K562 (cell line): ENCODE measurements at regions not wholly inside any gene's neighbourhood (a gene's known extent, or its start where the extent isn't known, plus 50 kb on each side); places are given as distances from the start of the nearest gene placed in this dataset.

Experiments
- ATF3 ChIP-seq, 2 experiments: fragments of 450-650 bp in 1 of 2; sonication (generic) in 1 of 2; formaldehyde crosslinking in 1 of 2; IDR thresholded peaks in 1 of 2; conservative IDR thresholded peaks in 1 of 2; 2 replicates each; pipeline versions ENCODE4 v1.6.1 to v1.8.1; 2016 to 2023; ENCODE audit warnings: mild to moderate bottlenecking in 2 of 2, moderate library complexity in 2 of 2, inconsistent platforms in 1 of 2, missing genetic modification reagents in 1 of 2
- BCL6 ChIP-seq: fragments of 250-450 bp; sonication (Bioruptor Pico); IDR thresholded peaks from 2 replicates; pipeline ENCODE4 v1.4.0; 2020
- CBX5 ChIP-seq: IDR thresholded peaks from 2 replicates; pipeline ENCODE4 v1.6.1; 2014; ENCODE audit warnings: low read depth, borderline replicate concordance
- DLX4 ChIP-seq: fragments of 250-450 bp; sonication (Bioruptor Pico); IDR thresholded peaks from 2 replicates; pipeline ENCODE4 v1.6.1; 2021; ENCODE audit warnings: mild to moderate bottlenecking
- DNMT1 ChIP-seq: fragments of 450-650 bp; IDR thresholded peaks from 2 replicates; pipeline ENCODE4 v1.6.1; 2016; ENCODE audit warnings: antibody characterized with exemption, mild to moderate bottlenecking
- E2F1 ChIP-seq: sonication (generic); formaldehyde crosslinking; IDR thresholded peaks from 2 replicates; pipeline ENCODE4 v1.8.1; 2023; ENCODE audit warnings: mild to moderate bottlenecking, missing genetic modification reagents, moderate library complexity
- FOXJ2 ChIP-seq: fragments of 200-800 bp; sonication (Bioruptor generic); IDR thresholded peaks from 2 replicates; pipeline ENCODE4 v1.6.1; 2016; ENCODE audit warnings: missing genetic modification characterization, missing compliant biosample characterization
- FOXJ3 ChIP-seq: sonication (generic); formaldehyde crosslinking; IDR thresholded peaks from 2 replicates; pipeline ENCODE4 v1.4.0; 2020; ENCODE audit warnings: mild to moderate bottlenecking, missing genetic modification reagents
- FOXK1 ChIP-seq: sonication (generic); formaldehyde crosslinking; IDR thresholded peaks from 2 replicates; pipeline ENCODE4 v1.8.0; 2022; ENCODE audit warnings: missing genetic modification reagents, mild to moderate bottlenecking, borderline replicate concordance
- HOXB6 ChIP-seq: fragments of 250-450 bp; sonication (Bioruptor Pico); IDR thresholded peaks from 2 replicates; pipeline ENCODE4 v1.5.1; 2022; ENCODE audit warnings: mild to moderate bottlenecking, borderline replicate concordance
- ID3 ChIP-seq, 2 experiments: fragments of 250-450 bp in 1 of 2; fragments of 450-650 bp in 1 of 2; sonication (Bioruptor Pico) in 1 of 2; IDR thresholded peaks; 2 replicates each; pipeline versions ENCODE4 v1.6.1 to v1.8.0; 2016 to 2021; ENCODE audit warnings: mild to moderate bottlenecking in 2 of 2, moderate library complexity in 2 of 2, missing compliant biosample characterization in 1 of 2, missing genetic modification characterization in 1 of 2
- NFE2 ChIP-seq: IDR thresholded peaks from 2 replicates; pipeline ENCODE4 v1.6.1; 2014; ENCODE audit warnings: antibody characterized with exemption, low read depth
- PREB ChIP-seq: sonication (generic); formaldehyde crosslinking; IDR thresholded peaks from 2 replicates; pipeline ENCODE4 v1.8.1; 2023; ENCODE audit warnings: mild to moderate bottlenecking, missing genetic modification reagents
- SNRNP70 ChIP-seq: fragments of 200-400 bp; formaldehyde crosslinking; optimal IDR thresholded peaks from 2 replicates; pipeline ENCODE3; 2017; ENCODE audit warnings: low read depth, low read length
- SOX6 ChIP-seq: fragments of 450-650 bp; IDR thresholded peaks from 2 replicates; pipeline ENCODE4 v1.6.1; 2014; ENCODE audit warnings: mild to moderate bottlenecking
- TFAP4 ChIP-seq: sonication (generic); formaldehyde crosslinking; IDR thresholded peaks from 2 replicates; pipeline ENCODE4 v1.8.0; 2022; ENCODE audit warnings: missing genetic modification reagents, mild to moderate bottlenecking, moderate library complexity, borderline replicate concordance
- USF1 ChIP-seq: sonication (generic); formaldehyde crosslinking; IDR thresholded peaks from 2 replicates; pipeline ENCODE4 v1.9.0; 2022; ENCODE audit warnings: mild to moderate bottlenecking, missing genetic modification reagents
- YBX1 ChIP-seq: fragments of 450-650 bp; IDR thresholded peaks from 2 replicates; pipeline ENCODE4 v1.7.1; 2016; ENCODE audit warnings: mild to moderate bottlenecking
- ZNF121 ChIP-seq: sonication (generic); formaldehyde crosslinking; conservative IDR thresholded peaks from 2 replicates; pipeline ENCODE4 v1.8.0; 2022; ENCODE audit warnings: missing genetic modification reagents

GRCh38 chr1:69499203-69499803 is 68.4 kb upstream of the LRRC7 start (continued):
- TF ChIP-seq E2F1 (CRISPR knock-in tag) (no peak), SOX6 (no peak), DNMT1 (no peak), TFAP4 (no peak), YBX1 (no peak), ID3 (CRISPR knock-in tag; IDR thresholded peaks at IDR 0.05) (no peak), ID3 (tag; IDR thresholded peaks at IDR 0.05) (no peak), BCL6 (CRISPR knock-in tag) (no peak), CBX5 (no peak), ZNF121 (CRISPR knock-in tag) (no peak), ATF3 (IDR thresholded peaks at IDR 0.05) (0 out of 2 replicates have a peak, but pooled peaks have one; percentile 10), ATF3 (CRISPR knock-in tag; conservative IDR thresholded peaks at IDR 0.05) (no peak), NFE2 (peak; percentile 79), PREB (CRISPR knock-in tag) (no peak), FOXJ2 (tag) (no peak), USF1 (CRISPR knock-in tag) (no peak), FOXK1 (CRISPR knock-in tag) (no peak), HOXB6 (CRISPR knock-in tag) (no peak), SNRNP70 (no peak), DLX4 (CRISPR knock-in tag) (no peak), FOXJ3 (CRISPR knock-in tag) (no peak)
